Sigmoid colon (tissue), 4 donors: ENCODE measurements at regions not wholly inside any gene's neighbourhood (a gene's known extent, or its start where the extent isn't known, plus 50 kb on each side); places are given as distances from the start of the nearest gene placed in this dataset.

Source experiments
- CTCF ChIP-seq, 4 experiments: fragments of 450-650 bp in 3 of 4; fragments of 200-600 bp in 1 of 4; IDR thresholded peaks; one replicate each; pipeline ENCODE4 v1.5.1; 2016 to 2019; ENCODE audit warnings: antibody characterized with exemption in 4 of 4, mild to moderate bottlenecking in 3 of 4, moderate library complexity in 2 of 4
- EP300 ChIP-seq, 4 donors: sonication (generic); formaldehyde crosslinking; IDR thresholded peaks; one replicate each; pipeline ENCODE4 v1.6.1; 2017; ENCODE audit warnings: antibody characterized with exemption in 4 of 4
- POLR2A ChIP-seq, 2 donors: fragments of 450-650 bp; IDR thresholded peaks; one replicate each; pipeline ENCODE4 v1.6.1; 2016; ENCODE audit warnings: antibody characterized with exemption in 2 of 2, mild to moderate bottlenecking in 2 of 2, moderate library complexity in 2 of 2
- POLR2AphosphoS5 ChIP-seq, 4 donors: sonication (generic); formaldehyde crosslinking; IDR thresholded peaks; one replicate each; pipeline ENCODE4 v1.6.1; 2017; ENCODE audit warnings: antibody characterized with exemption in 4 of 4

GRCh38 chr21:28375708-28376385 is 616.8 kb downstream of the LTN1 start:
- no peak for TF ChIP-seq CTCF (IDR thresholded peaks at IDR 0.05)
- no peak for TF ChIP-seq POLR2A (IDR thresholded peaks at IDR 0.05)
- no peak for TF ChIP-seq EP300 (IDR thresholded peaks at IDR 0.05)
- TF ChIP-seq POLR2AphosphoS5 (IDR thresholded peaks at IDR 0.05), result no peak
